IMR-90 (cell line): ENCODE measurements at regions not wholly inside any gene's neighbourhood (a gene's known extent, or its start where the extent isn't known, plus 50 kb on each side); places are given as distances from the start of the nearest gene placed in this dataset.

Source experiments
- ATAC-seq: fragments of 200-7000 bp; cut with Tn5 transposase; 2 replicates; pipeline ENCODE4 v1.9.1; 2020; ENCODE audit warnings: low read depth, mild to moderate bottlenecking, moderate library complexity
- BruUV-seq: library from RNA; stranded (reverse); fragments of 400-500 nt; replicated peaks from 2 replicates; lab custom pipeline; 2021; lab: Mats Ljungman, UMichigan
- CTCF ChIA-PET: fragments of 300-600 bp; formaldehyde crosslinking; extraction: SDS; loops from one replicate; lab custom pipeline; 2021; ENCODE audit warnings: antibody characterized with exemption; lab: Yijun Ruan, JAX
- POLR2A ChIA-PET: fragments of 300-600 bp; sonication (Branson Sonifier 250); formaldehyde crosslinking; loops from one replicate; lab custom pipeline; 2022; ENCODE audit warnings: antibody characterized with exemption; ENCODE audit not compliant: unreplicated experiment; lab: Charles Lee
- DNase-seq: peaks from one replicate; pipeline ENCODE4 v3.0.0; 2013
- H2AFZ ChIP-seq: replicated peaks from 2 replicates; pipeline ENCODE3; 2013; ENCODE audit warnings: low read length, mild to moderate bottlenecking; ENCODE audit not compliant: poor library complexity
- H2AK5ac ChIP-seq: 2 replicates; pipeline ENCODE4 v1.6.1; 2013; ENCODE audit warnings: low read depth, low read length, inconsistent platforms
- H2AK9ac ChIP-seq: replicated peaks from 2 replicates; pipeline ENCODE3; 2013; ENCODE audit warnings: mild to moderate bottlenecking, low read depth, low read length, moderate library complexity; ENCODE audit not compliant: poor library complexity
- H2BK120ac ChIP-seq: 2 replicates; pipeline ENCODE4 v1.6.1; 2013; ENCODE audit warnings: low read depth, low read length, inconsistent platforms
- H2BK15ac ChIP-seq: 3 replicates; pipeline ENCODE4 v1.6.1; 2013; ENCODE audit warnings: low read depth, low read length, inconsistent platforms
- H2BK20ac ChIP-seq: 2 replicates; pipeline ENCODE4 v1.6.1; 2013; ENCODE audit warnings: low read depth, mild to moderate bottlenecking, inconsistent platforms, low read length, moderate library complexity
- H2BK5ac ChIP-seq: 2 replicates; pipeline ENCODE4 v1.6.1; 2013; ENCODE audit warnings: mild to moderate bottlenecking, low read depth, low read length, inconsistent platforms; ENCODE audit not compliant: poor library complexity, severe bottlenecking
- H3K14ac ChIP-seq: replicated peaks from 2 replicates; pipeline ENCODE4 v1.6.1; 2013; ENCODE audit warnings: low read depth, low read length, inconsistent platforms
- H3K18ac ChIP-seq: 2 replicates; pipeline ENCODE4 v1.6.1; 2013; ENCODE audit warnings: low read depth, low read length, control low read depth
- H3K23ac ChIP-seq: 2 replicates; pipeline ENCODE4 v1.6.1; 2013; ENCODE audit warnings: low read depth, low read length, inconsistent platforms
- H3K27ac ChIP-seq: 2 replicates; pipeline ENCODE4 v1.5.1; 2013; ENCODE audit warnings: mild to moderate bottlenecking, control low read depth, low read length; ENCODE audit not compliant: insufficient read depth
- H3K27me3 ChIP-seq: 2 replicates; pipeline ENCODE4 v1.6.1; 2013; ENCODE audit warnings: low read length; ENCODE audit not compliant: control insufficient read depth, insufficient read depth
- H3K36me3 ChIP-seq: 2 replicates; pipeline ENCODE4 v1.6.1; 2013; ENCODE audit warnings: low read length, mixed read lengths; ENCODE audit not compliant: control insufficient read depth, insufficient read depth
- H3K4ac ChIP-seq: 2 replicates; pipeline ENCODE4 v1.6.1; 2013; ENCODE audit warnings: low read depth, low read length, inconsistent platforms
- H3K4me1 ChIP-seq: 2 replicates; pipeline ENCODE4 v1.6.1; 2013; ENCODE audit warnings: low read length, mixed read lengths; ENCODE audit not compliant: control insufficient read depth, insufficient read depth
- H3K4me2 ChIP-seq: 2 replicates; pipeline ENCODE4 v1.6.1; 2013; ENCODE audit warnings: low read depth, mild to moderate bottlenecking, control low read depth, low read length, moderate library complexity
- H3K4me3 ChIP-seq: 2 replicates; pipeline ENCODE4 v1.5.1; 2013; ENCODE audit warnings: low read depth, mild to moderate bottlenecking, control low read depth, low read length, moderate library complexity; ENCODE audit not compliant: insufficient read depth
- H3K56ac ChIP-seq: 2 replicates; pipeline ENCODE4 v1.6.1; 2013; ENCODE audit warnings: low read length, inconsistent platforms; ENCODE audit not compliant: insufficient read depth; ENCODE audit errors: extremely low read depth
- H3K79me1 ChIP-seq, 2 experiments: 2 replicates each; pipeline ENCODE4 v1.6.1; 2013; ENCODE audit warnings: low read length in 2 of 2, inconsistent platforms in 1 of 2, low read depth in 1 of 2
- H3K9ac ChIP-seq: 2 replicates; pipeline ENCODE4 v1.6.1; 2013; ENCODE audit warnings: low read depth, low read length, control low read depth
- H3K9me1 ChIP-seq: 2 replicates; pipeline ENCODE4 v1.6.1; 2013; ENCODE audit warnings: low read length, inconsistent platforms; ENCODE audit not compliant: insufficient read depth
- H3K9me3 ChIP-seq: 2 replicates; pipeline ENCODE4 v1.6.1; 2013; ENCODE audit warnings: low read length; ENCODE audit not compliant: control insufficient read depth, insufficient read depth
- H4K20me1 ChIP-seq: 2 replicates; pipeline ENCODE4 v1.6.1; 2013; ENCODE audit warnings: low read length, inconsistent platforms; ENCODE audit not compliant: insufficient read depth
- H4K5ac ChIP-seq: 2 replicates; pipeline ENCODE4 v1.6.1; 2013; ENCODE audit warnings: mild to moderate bottlenecking, low read depth, low read length, control low read depth
- H4K8ac ChIP-seq, 2 experiments: 2 replicates each; pipeline ENCODE4 v1.6.1; 2013; ENCODE audit warnings: low read depth in 2 of 2, low read length in 2 of 2, control low read depth in 1 of 2, inconsistent platforms in 1 of 2
- H4K91ac ChIP-seq: 2 replicates; pipeline ENCODE4 v1.6.1; 2013; ENCODE audit warnings: low read depth, low read length, inconsistent platforms; ENCODE audit not compliant: insufficient read depth
- BHLHE40 ChIP-seq: fragments of 150-350 bp; IDR thresholded peaks from 2 replicates; pipeline ENCODE4 v1.6.1; 2016; ENCODE audit warnings: mild to moderate bottlenecking, low read depth, low read length
- CEBPB ChIP-seq: IDR thresholded peaks from 2 replicates; pipeline ENCODE4 v1.6.1; 2012; ENCODE audit warnings: low read depth, low read length, improper control_type of control experiment
- CHD1 ChIP-seq: IDR thresholded peaks from 2 replicates; pipeline ENCODE4 v1.6.1; 2012; ENCODE audit warnings: low read depth, low read length, improper control_type of control experiment
- FOS ChIP-seq: fragments of 150-350 bp; IDR thresholded peaks from 2 replicates; pipeline ENCODE4 v1.6.1; 2016; ENCODE audit warnings: low read depth, low read length
- POLR2A ChIP-seq: IDR thresholded peaks from 2 replicates; pipeline ENCODE4 v1.6.1; 2012; ENCODE audit warnings: mild to moderate bottlenecking, low read depth, low read length
- RAD21 ChIP-seq: IDR thresholded peaks from 2 replicates; pipeline ENCODE4 v1.6.1; 2012; ENCODE audit warnings: low read length, improper control_type of control experiment
- RCOR1 ChIP-seq: IDR thresholded peaks from 2 replicates; pipeline ENCODE4 v1.6.1; 2012; ENCODE audit warnings: mild to moderate bottlenecking, low read length, improper control_type of control experiment; ENCODE audit not compliant: insufficient replicate concordance
- RFX5 ChIP-seq: IDR thresholded peaks from 2 replicates; pipeline ENCODE4 v1.8.0; 2012; ENCODE audit warnings: low read depth, mild to moderate bottlenecking, low read length, moderate library complexity
- SMC3 ChIP-seq: fragments of 150-350 bp; IDR thresholded peaks from 2 replicates; pipeline ENCODE4 v1.6.1; 2016; ENCODE audit warnings: low read depth, mild to moderate bottlenecking, antibody characterized with exemption, low read length, moderate library complexity
- WGBS, 2 experiments: methylation state at CpG; one replicate each; pipeline versions ENCODE4 v1.1.5 to v1.1.7; 2013; ENCODE audit warnings: missing lambda C conversion rate in 2 of 2; ENCODE audit not compliant: insufficient read length in 1 of 2; ENCODE audit errors: extremely low coverage in 2 of 2; 5-methylcytosine and 5-hydroxymethylcytosine counted together
- dilution Hi-C: fragments of 300-500 bp; cut with HindIII; formaldehyde crosslinking; loops from one replicate; pipeline ENCODE4 v1.14.3; 2018; ENCODE audit warnings: low sequenced_read_pairs; ENCODE audit not compliant: unreplicated experiment
- in situ Hi-C: fragments of 300-500 bp; cut with MboI; formaldehyde crosslinking; loops from 3 replicates; pipeline ENCODE4 v1.14.3; 2019; ENCODE audit warnings: low sequenced_read_pairs, inconsistent platforms, mixed read lengths
- intact Hi-C: fragments of 100-400 bp; cut with micrococcal nuclease; formaldehyde crosslinking; loops from 2 replicates; pipeline ENCODE4 v1.10.0; 2022
- TF ChIP-seq, protein P1 (sequence below): fragments of 150-350 bp; IDR thresholded peaks from 2 replicates; pipeline ENCODE4 v1.6.1; 2017; ENCODE audit warnings: mild to moderate bottlenecking, antibody characterized with exemption, low read length, low read depth
- TF ChIP-seq, protein P2 (sequence below): fragments of 150-350 bp; IDR thresholded peaks from 2 replicates; pipeline ENCODE4 v1.6.1; 2016; ENCODE audit warnings: low read depth, mild to moderate bottlenecking, low read length, moderate library complexity, borderline replicate concordance

- BruUV-seq: no TSS peak
- no peak overlapping the region for H3K14ac ChIP-seq
- no peak overlapping the region for H2AK5ac ChIP-seq
- H3K4ac ChIP-seq: no peak overlapping the region
- H2AK9ac ChIP-seq: no peak overlapping the region
- in situ Hi-C loops (no loop called here), intact Hi-C loops (no loop called here), dilution Hi-C loops (no loop called here)
- H3K9me3 ChIP-seq: no peaks in the 10 kb centered on the region
- H4K91ac ChIP-seq: no peak overlapping the region
- H3K36me3 ChIP-seq: no peaks in the 10 kb centered on the region
- DNase-seq (no peak), ATAC-seq (no peak)
- H3K4me3 ChIP-seq: no peak overlapping the region
- H2BK20ac ChIP-seq: no peak overlapping the region
- H2AFZ ChIP-seq: no peak overlapping the region
- no peaks in the 10 kb centered on the region for H3K9me1 ChIP-seq
- H4K8ac ChIP-seq: no peak overlapping the region
- H3K27me3 ChIP-seq: no peaks in the 10 kb centered on the region
- no peak overlapping the region for H3K56ac ChIP-seq
- H2BK5ac ChIP-seq: no peak overlapping the region
- no peak overlapping the region for H3K23ac ChIP-seq
- H4K5ac ChIP-seq: no peak overlapping the region
- no peaks in the 10 kb centered on the region for H3K4me1 ChIP-seq
- ChIA-PET POLR2A (no interaction called here), CTCF (no interaction called here)
- no peak overlapping the region for H2BK15ac ChIP-seq
- no peak overlapping the region for H2BK120ac ChIP-seq
- H3K79me1 ChIP-seq: no peaks in the 10 kb centered on the region
- 43% methylated on average over 3 of the region's 6 CpGs; no CpG with 5 or more reads in 1 of the 2 experiments for WGBS, 2 experiments
- H3K4me2 ChIP-seq: no peak overlapping the region
- H3K18ac ChIP-seq: no peak overlapping the region
- TF ChIP-seq SMC3 (no peak), RFX5 (no peak), FOS (no peak), BHLHE40 (no peak), RAD21 (no peak), CHD1 (no peak), RCOR1 (no peak), CEBPB (no peak), POLR2A (no peak)
- TF ChIP-seq, protein P1, sequence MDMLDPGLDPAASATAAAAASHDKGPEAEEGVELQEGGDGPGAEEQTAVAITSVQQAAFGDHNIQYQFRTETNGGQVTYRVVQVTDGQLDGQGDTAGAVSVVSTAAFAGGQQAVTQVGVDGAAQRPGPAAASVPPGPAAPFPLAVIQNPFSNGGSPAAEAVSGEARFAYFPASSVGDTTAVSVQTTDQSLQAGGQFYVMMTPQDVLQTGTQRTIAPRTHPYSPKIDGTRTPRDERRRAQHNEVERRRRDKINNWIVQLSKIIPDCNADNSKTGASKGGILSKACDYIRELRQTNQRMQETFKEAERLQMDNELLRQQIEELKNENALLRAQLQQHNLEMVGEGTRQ: no peak
- TF ChIP-seq, protein P2, sequence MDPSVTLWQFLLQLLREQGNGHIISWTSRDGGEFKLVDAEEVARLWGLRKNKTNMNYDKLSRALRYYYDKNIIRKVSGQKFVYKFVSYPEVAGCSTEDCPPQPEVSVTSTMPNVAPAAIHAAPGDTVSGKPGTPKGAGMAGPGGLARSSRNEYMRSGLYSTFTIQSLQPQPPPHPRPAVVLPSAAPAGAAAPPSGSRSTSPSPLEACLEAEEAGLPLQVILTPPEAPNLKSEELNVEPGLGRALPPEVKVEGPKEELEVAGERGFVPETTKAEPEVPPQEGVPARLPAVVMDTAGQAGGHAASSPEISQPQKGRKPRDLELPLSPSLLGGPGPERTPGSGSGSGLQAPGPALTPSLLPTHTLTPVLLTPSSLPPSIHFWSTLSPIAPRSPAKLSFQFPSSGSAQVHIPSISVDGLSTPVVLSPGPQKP: no peak
- H4K20me1 ChIP-seq: no peaks in the 10 kb centered on the region
- H3K9ac ChIP-seq: no peak overlapping the region
- H3K27ac ChIP-seq: no peak overlapping the region
Measured at GRCh38 chr15:85935182-85935581, 140.5 kb upstream of the KLHL25 start.
